HEK293T (cell line): ENCODE measurements at regions not wholly inside any gene's neighbourhood (a gene's known extent, or its start where the extent isn't known, plus 50 kb on each side); places are given as distances from the start of the nearest gene placed in this dataset.

Experiments
- ARNT ChIP-seq: fragments of 450-650 bp; IDR thresholded peaks from 2 replicates; pipeline ENCODE4 v1.6.1; 2017; ENCODE audit warnings: mild to moderate bottlenecking
- CTBP1 ChIP-seq: fragments of 450-650 bp; IDR thresholded peaks from 2 replicates; pipeline ENCODE4 v1.6.1; 2016; ENCODE audit warnings: borderline replicate concordance
- ELF4 ChIP-seq: fragments of 450-650 bp; IDR thresholded peaks from 2 replicates; pipeline ENCODE4 v1.6.1; 2017; ENCODE audit warnings: antibody characterized with exemption
- FOXA1 ChIP-seq: fragments of 450-650 bp; IDR thresholded peaks from 2 replicates; pipeline ENCODE4 v1.6.1; 2016; ENCODE audit warnings: mild to moderate bottlenecking
- FOXK2 ChIP-seq: fragments of 450-650 bp; IDR thresholded peaks from 2 replicates; pipeline ENCODE4 v1.6.1; 2016; ENCODE audit warnings: mild to moderate bottlenecking
- FOXM1 ChIP-seq: fragments of 450-650 bp; IDR thresholded peaks from 2 replicates; pipeline ENCODE4 v1.6.1; 2017; ENCODE audit warnings: mild to moderate bottlenecking, borderline replicate concordance
- LEF1 ChIP-seq: fragments of 450-650 bp; IDR thresholded peaks from 2 replicates; pipeline ENCODE4 v1.6.1; 2017; ENCODE audit warnings: mild to moderate bottlenecking, borderline replicate concordance
- NFRKB ChIP-seq: fragments of 450-650 bp; IDR thresholded peaks from 2 replicates; pipeline ENCODE4 v1.6.1; 2016; ENCODE audit warnings: mild to moderate bottlenecking, moderate library complexity
- SP1 ChIP-seq: fragments of 450-650 bp; IDR thresholded peaks from 2 replicates; pipeline ENCODE4 v1.6.1; 2017
- SUZ12 ChIP-seq: fragments of 450-650 bp; IDR thresholded peaks from 2 replicates; pipeline ENCODE4 v1.6.1; 2016; ENCODE audit warnings: mild to moderate bottlenecking
- TARDBP ChIP-seq: fragments of 450-650 bp; IDR thresholded peaks from 2 replicates; pipeline ENCODE4 v1.6.1; 2016
- ZNF384 ChIP-seq: fragments of 450-650 bp; IDR thresholded peaks from 2 replicates; pipeline ENCODE4 v1.6.1; 2016
- TF ChIP-seq, protein P1 (sequence below): fragments of 450-650 bp; IDR thresholded peaks from 2 replicates; pipeline ENCODE4 v1.6.1; 2016

- TF ChIP-seq FOXM1 (no peak), ZNF384 (no peak), TARDBP (no peak), ARNT (no peak), SP1 (no peak), CTBP1 (no peak), FOXK2 (no peak), ELF4 (no peak), FOXA1 (no peak), SUZ12 (no peak), LEF1 (no peak), NFRKB (no peak)
- TF ChIP-seq, protein P1, sequence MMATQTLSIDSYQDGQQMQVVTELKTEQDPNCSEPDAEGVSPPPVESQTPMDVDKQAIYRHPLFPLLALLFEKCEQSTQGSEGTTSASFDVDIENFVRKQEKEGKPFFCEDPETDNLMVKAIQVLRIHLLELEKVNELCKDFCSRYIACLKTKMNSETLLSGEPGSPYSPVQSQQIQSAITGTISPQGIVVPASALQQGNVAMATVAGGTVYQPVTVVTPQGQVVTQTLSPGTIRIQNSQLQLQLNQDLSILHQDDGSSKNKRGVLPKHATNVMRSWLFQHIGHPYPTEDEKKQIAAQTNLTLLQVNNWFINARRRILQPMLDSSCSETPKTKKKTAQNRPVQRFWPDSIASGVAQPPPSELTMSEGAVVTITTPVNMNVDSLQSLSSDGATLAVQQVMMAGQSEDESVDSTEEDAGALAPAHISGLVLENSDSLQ, result no peak
These were observed 82.2 kb upstream of the KCTD1 start for GRCh38 chr18:26630596-26630995.
